Stimulated activated CD4-positive, alpha-beta T cell treated with anti-CD3 and anti-CD28 coated beads, Interleukin-12 subunit alpha, Interleukin-12 subunit beta, amount 100 ng/mL, for 4 hours (primary cell): ENCODE measurements at regions not wholly inside any gene's neighbourhood (a gene's known extent, or its start where the extent isn't known, plus 50 kb on each side); places are given as distances from the start of the nearest gene placed in this dataset.
"Not testable (repeated sequence)": the region's sequence is repeated elsewhere in the genome, so short reads cannot be mapped to it uniquely, and the experiment has no call there.

Source experiments
- DNase-seq: peaks from one replicate; pipeline ENCODE4 v3.0.0-alpha.2; 2020

GRCh38 chr2:14492920-14493503 lies 139.5 kb upstream of the LRATD1 start:
- DNase-seq: no peak

GRCh38 chr2:14494759-14495158 lies 137.8 kb upstream of the LRATD1 start:
- no peak for DNase-seq

GRCh38 chr2:14501061-14501460 lies 131.5 kb upstream of the LRATD1 start:
- no peak for DNase-seq

GRCh38 chr2:14506955-14507354 lies 125.6 kb upstream of the LRATD1 start:
- DNase-seq: not testable (repeated sequence)

- DNase-seq: no peak
Observed at GRCh38 chr2:14511541-14511940, 121.0 kb upstream of the LRATD1 start.

GRCh38 chr2:14513903-14514302 lies 118.6 kb upstream of the LRATD1 start:
- no peak for DNase-seq

GRCh38 chr2:14516844-14517243 lies 115.7 kb upstream of the LRATD1 start:
- no peak for DNase-seq

GRCh38 chr2:14517731-14518130 lies 114.8 kb upstream of the LRATD1 start:
- DNase-seq: no peak

- no peak for DNase-seq
Observed at GRCh38 chr2:14520385-14520945, 112.1 kb upstream of the LRATD1 start.

GRCh38 chr2:14524041-14524802 lies 108.3 kb upstream of the LRATD1 start:
- no peak for DNase-seq

- no peak for DNase-seq
Observed at GRCh38 chr2:14524803-14525080, 107.8 kb upstream of the LRATD1 start.

- no peak for DNase-seq
Observed at GRCh38 chr2:14530506-14530905, 102.0 kb upstream of the LRATD1 start.

GRCh38 chr2:14533131-14533757 lies 99.3 kb upstream of the LRATD1 start:
- DNase-seq: no peak

- no peak for DNase-seq
Observed at GRCh38 chr2:14535156-14535555, 97.4 kb upstream of the LRATD1 start.

- DNase-seq: no peak
Observed at GRCh38 chr2:14536976-14537375, 95.5 kb upstream of the LRATD1 start.

- DNase-seq: no peak
Observed at GRCh38 chr2:14540015-14540414, 92.5 kb upstream of the LRATD1 start.

- DNase-seq: no peak
Observed at GRCh38 chr2:14543284-14543683, 89.2 kb upstream of the LRATD1 start.

- DNase-seq: no peak
Observed at GRCh38 chr2:14544247-14544646, 88.3 kb upstream of the LRATD1 start.

- DNase-seq: no peak
Observed at GRCh38 chr2:14547830-14548229, 84.7 kb upstream of the LRATD1 start.

GRCh38 chr2:14550658-14551057 lies 81.9 kb upstream of the LRATD1 start:
- DNase-seq: no peak

GRCh38 chr2:14551069-14551468 lies 81.4 kb upstream of the LRATD1 start:
- DNase-seq: no peak

GRCh38 chr2:14552286-14552685 lies 80.2 kb upstream of the LRATD1 start:
- no peak for DNase-seq

GRCh38 chr2:14552818-14553217 lies 79.7 kb upstream of the LRATD1 start:
- DNase-seq: no peak

GRCh38 chr2:14554849-14555545 lies 77.5 kb upstream of the LRATD1 start:
- no peak for DNase-seq
